Mammary epithelial cell (primary cell): ENCODE measurements at regions not wholly inside any gene's neighbourhood (a gene's known extent, or its start where the extent isn't known, plus 50 kb on each side); places are given as distances from the start of the nearest gene placed in this dataset.

ENCODE experiments used
- EZH2 ChIP-seq: IDR thresholded peaks from 2 replicates; pipeline ENCODE4 v1.6.1; 2012; ENCODE audit warnings: low read length, inconsistent platforms, borderline replicate concordance
- TF ChIP-seq, protein P1 (sequence below), 2 donors: IDR thresholded peaks in 1 of 2; conservative IDR thresholded peaks in 1 of 2; 2 replicates each; pipeline ENCODE4 v1.5.1; 2011 to 2012; ENCODE audit warnings: inconsistent platforms in 2 of 2, low read length in 2 of 2, mild to moderate bottlenecking in 2 of 2, control low read depth in 1 of 2, low read depth in 1 of 2; ENCODE audit not compliant: insufficient read depth in 1 of 2; ENCODE audit errors: extremely low read depth in 1 of 2

DNA sequence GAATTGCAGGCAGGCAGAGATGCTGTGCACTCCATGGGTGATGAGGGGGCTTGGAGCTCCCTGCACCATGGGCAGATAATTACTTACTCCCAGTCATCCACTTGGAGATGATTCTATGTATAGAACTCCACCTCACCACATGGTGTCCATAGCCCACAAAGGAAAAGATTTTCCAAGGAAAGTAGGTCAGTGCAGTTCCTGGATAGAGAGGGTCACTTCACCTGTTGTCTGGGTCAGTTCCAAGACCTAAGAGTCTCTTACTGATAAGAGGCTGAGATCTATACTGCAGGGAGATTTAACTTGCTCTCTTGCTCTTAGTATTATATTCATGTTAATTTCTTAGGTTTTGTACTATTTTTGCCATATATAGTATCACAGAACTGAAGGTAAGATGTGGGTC lies 113.9 kb upstream of the BRINP1 start:
- TF ChIP-seq, protein P1, sequence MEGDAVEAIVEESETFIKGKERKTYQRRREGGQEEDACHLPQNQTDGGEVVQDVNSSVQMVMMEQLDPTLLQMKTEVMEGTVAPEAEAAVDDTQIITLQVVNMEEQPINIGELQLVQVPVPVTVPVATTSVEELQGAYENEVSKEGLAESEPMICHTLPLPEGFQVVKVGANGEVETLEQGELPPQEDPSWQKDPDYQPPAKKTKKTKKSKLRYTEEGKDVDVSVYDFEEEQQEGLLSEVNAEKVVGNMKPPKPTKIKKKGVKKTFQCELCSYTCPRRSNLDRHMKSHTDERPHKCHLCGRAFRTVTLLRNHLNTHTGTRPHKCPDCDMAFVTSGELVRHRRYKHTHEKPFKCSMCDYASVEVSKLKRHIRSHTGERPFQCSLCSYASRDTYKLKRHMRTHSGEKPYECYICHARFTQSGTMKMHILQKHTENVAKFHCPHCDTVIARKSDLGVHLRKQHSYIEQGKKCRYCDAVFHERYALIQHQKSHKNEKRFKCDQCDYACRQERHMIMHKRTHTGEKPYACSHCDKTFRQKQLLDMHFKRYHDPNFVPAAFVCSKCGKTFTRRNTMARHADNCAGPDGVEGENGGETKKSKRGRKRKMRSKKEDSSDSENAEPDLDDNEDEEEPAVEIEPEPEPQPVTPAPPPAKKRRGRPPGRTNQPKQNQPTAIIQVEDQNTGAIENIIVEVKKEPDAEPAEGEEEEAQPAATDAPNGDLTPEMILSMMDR (conservative IDR thresholded peaks at IDR 0.05 in 1 of 2, IDR thresholded peaks at IDR 0.05 in 1 of 2; ENCODE audit: extremely low read depth in 1 of 2, insufficient read depth in 1 of 2, low read depth in 1 of 2, low read length in 2 of 2), result no peak
- TF ChIP-seq EZH2, result no peak
